Activated CD4-positive, alpha-beta memory T cell treated with anti-CD3 and anti-CD28 coated beads for 36 hours (primary cell): ENCODE measurements at regions not wholly inside any gene's neighbourhood (a gene's known extent, or its start where the extent isn't known, plus 50 kb on each side); places are given as distances from the start of the nearest gene placed in this dataset.

Experiments used
- CTCF ChIA-PET: fragments of 350-600 bp; sonication (Branson Sonifier 250); formaldehyde crosslinking; loops from one replicate; lab custom pipeline; 2021; ENCODE audit warnings: antibody characterized with exemption, inconsistent platforms; lab: Charles Lee
- POLR2A ChIA-PET: fragments of 350-600 bp; sonication (Branson Sonifier 250); formaldehyde crosslinking; loops from one replicate; lab custom pipeline; 2021; ENCODE audit warnings: antibody characterized with exemption; lab: Charles Lee
- DNase-seq: peaks from one replicate; pipeline ENCODE4 v3.0.0-alpha.2; 2020
- H3K27ac Mint-ChIP-seq: one replicate; pipeline ENCODE4 v1.8.0; 2021; ENCODE audit warnings: mixed read lengths
- H3K27me3 Mint-ChIP-seq: one replicate; pipeline ENCODE4 v1.8.0; 2021; ENCODE audit warnings: mixed read lengths
- H3K36me3 Mint-ChIP-seq: one replicate; pipeline ENCODE4 v1.8.0; 2021; ENCODE audit warnings: mixed read lengths
- H3K4me1 Mint-ChIP-seq: one replicate; pipeline ENCODE4 v1.8.0; 2021; ENCODE audit warnings: low read depth, mixed read lengths
- H3K4me3 Mint-ChIP-seq: one replicate; pipeline ENCODE4 v1.8.0; 2021; ENCODE audit warnings: mild to moderate bottlenecking, mixed read lengths
- H3K9me3 Mint-ChIP-seq: one replicate; pipeline ENCODE4 v1.8.0; 2021; ENCODE audit warnings: mixed read lengths
- intact Hi-C: fragments of 100-400 bp; cut with micrococcal nuclease; formaldehyde crosslinking; loops from one replicate; pipeline ENCODE4 v1.15.1; 2023

GRCh38 chr3:148604270-148605085, 93.2 kb upstream of the AGTR1 start:
- H3K4me3 Mint-ChIP-seq, result no peak overlapping the region
- POLR2A ChIA-PET, result no interaction called here
- intact Hi-C loops, result no loop called here
- CTCF ChIA-PET, result no interaction called here
- no peak overlapping the region for H3K27ac Mint-ChIP-seq
- H3K27me3 Mint-ChIP-seq, result no peaks in the 10 kb centered on the region
- H3K4me1 Mint-ChIP-seq, result no peaks in the 10 kb centered on the region
- H3K9me3 Mint-ChIP-seq, result peaks cover 4% of the 10 kb centered on the region
- no peak for DNase-seq
- H3K36me3 Mint-ChIP-seq, result no peaks in the 10 kb centered on the region

GRCh38 chr3:148605521-148605920, 92.2 kb upstream of the AGTR1 start:
- H3K4me1 Mint-ChIP-seq, result no peaks in the 10 kb centered on the region
- intact Hi-C loops, result no loop called here
- no peak overlapping the region for H3K27ac Mint-ChIP-seq
- no peaks in the 10 kb centered on the region for H3K36me3 Mint-ChIP-seq
- DNase-seq, result no peak
- peaks cover 4% of the 10 kb centered on the region for H3K9me3 Mint-ChIP-seq
- H3K4me3 Mint-ChIP-seq, result no peak overlapping the region
- no peaks in the 10 kb centered on the region for H3K27me3 Mint-ChIP-seq
- ChIA-PET POLR2A (no interaction called here), CTCF (interaction anchor here (0.9 kb wide), 1 partner anchor 13 kb away, joined by 3 read pairs; no protein-coding TSS in a partner anchor)

DNA sequence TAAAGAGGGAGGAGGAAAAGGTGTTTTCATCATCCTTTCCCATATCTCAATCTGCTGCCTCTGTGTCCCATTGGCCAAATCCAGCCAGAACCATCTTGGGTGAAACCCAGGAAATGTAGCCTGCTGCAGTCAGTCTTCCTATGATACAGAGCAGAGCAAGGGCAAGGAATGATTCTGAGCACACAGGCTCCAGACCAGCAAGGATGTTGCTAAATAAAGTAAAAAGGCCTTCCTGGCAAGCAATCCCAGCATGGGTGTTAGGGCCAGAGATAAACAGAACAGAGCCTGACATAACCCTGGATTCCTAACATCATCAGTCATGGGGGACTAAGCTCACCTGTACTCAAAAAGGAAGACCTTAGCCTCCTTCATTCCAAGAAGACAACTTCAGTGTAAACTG, 90.7 kb upstream of the AGTR1 start:
- ChIA-PET CTCF (no interaction called here), POLR2A (no interaction called here)
- H3K9me3 Mint-ChIP-seq, result peaks cover 4% of the 10 kb centered on the region
- H3K36me3 Mint-ChIP-seq, result no peaks in the 10 kb centered on the region
- intact Hi-C loops, result no loop called here
- H3K4me3 Mint-ChIP-seq, result no peak overlapping the region
- H3K27me3 Mint-ChIP-seq, result no peaks in the 10 kb centered on the region
- no peaks in the 10 kb centered on the region for H3K4me1 Mint-ChIP-seq
- H3K27ac Mint-ChIP-seq, result no peak overlapping the region
- DNase-seq, result no peak

- no peak for DNase-seq
- intact Hi-C loops, result no loop called here
- H3K36me3 Mint-ChIP-seq, result no peaks in the 10 kb centered on the region
- peaks cover 4% of the 10 kb centered on the region for H3K9me3 Mint-ChIP-seq
- no peaks in the 10 kb centered on the region for H3K27me3 Mint-ChIP-seq
- no peak overlapping the region for H3K27ac Mint-ChIP-seq
- POLR2A ChIA-PET, result no interaction called here
- H3K4me3 Mint-ChIP-seq, result no peak overlapping the region
- H3K4me1 Mint-ChIP-seq, result no peaks in the 10 kb centered on the region
- CTCF ChIA-PET, result no interaction called here
Measured at GRCh38 chr3:148607491-148607890, 90.2 kb upstream of the AGTR1 start.

GRCh38 chr3:148612278-148612677, 85.4 kb upstream of the AGTR1 start:
- H3K4me1 Mint-ChIP-seq, result no peaks in the 10 kb centered on the region
- H3K4me3 Mint-ChIP-seq, result no peak overlapping the region
- no peaks in the 10 kb centered on the region for H3K36me3 Mint-ChIP-seq
- H3K27me3 Mint-ChIP-seq, result no peaks in the 10 kb centered on the region
- ChIA-PET POLR2A (no interaction called here), CTCF (no interaction called here)
- H3K9me3 Mint-ChIP-seq, result peaks cover 4% of the 10 kb centered on the region
- H3K27ac Mint-ChIP-seq, result no peak overlapping the region
- no peak for DNase-seq
- intact Hi-C loops, result no loop called here

DNA sequence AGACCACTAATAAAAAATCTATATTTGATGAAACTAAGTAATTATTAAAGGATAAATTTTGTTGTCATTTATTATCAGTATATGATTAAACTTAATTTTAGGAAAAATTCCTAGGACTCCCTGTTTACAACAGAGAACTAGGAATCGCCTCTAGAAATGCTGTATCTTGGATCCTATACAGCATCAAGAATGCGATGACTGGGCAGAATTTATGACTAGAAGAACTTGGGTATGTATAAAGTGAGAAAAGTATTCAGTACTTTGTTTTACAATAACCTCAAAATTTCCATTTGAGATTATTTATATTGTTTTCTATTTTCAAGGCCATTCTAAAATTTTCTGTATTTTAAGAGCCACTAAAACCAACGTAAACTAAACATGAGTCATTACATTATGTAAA, 82.3 kb upstream of the AGTR1 start:
- Mint-ChIP-seq H3K36me3 (no peaks in the 10 kb centered on the region), H3K9me3 (no peaks in the 10 kb centered on the region), H3K4me3 (no peak overlapping the region), H3K27ac (no peak overlapping the region), H3K4me1 (no peaks in the 10 kb centered on the region), H3K27me3 (no peaks in the 10 kb centered on the region)
- intact Hi-C loops, result no loop called here
- POLR2A ChIA-PET, result no interaction called here
- DNase-seq, result no peak
- CTCF ChIA-PET, result no interaction called here

- CTCF ChIA-PET, result no interaction called here
- no peaks in the 10 kb centered on the region for H3K36me3 Mint-ChIP-seq
- peaks cover 9% of the 10 kb centered on the region for H3K9me3 Mint-ChIP-seq
- no peak overlapping the region for H3K27ac Mint-ChIP-seq
- POLR2A ChIA-PET, result no interaction called here
- no peaks in the 10 kb centered on the region for H3K27me3 Mint-ChIP-seq
- no peak overlapping the region for H3K4me3 Mint-ChIP-seq
- DNase-seq, result no peak
- H3K4me1 Mint-ChIP-seq, result no peaks in the 10 kb centered on the region
- intact Hi-C loops, result no loop called here
Measured at GRCh38 chr3:148625095-148625736, 72.5 kb upstream of the AGTR1 start.

DNA sequence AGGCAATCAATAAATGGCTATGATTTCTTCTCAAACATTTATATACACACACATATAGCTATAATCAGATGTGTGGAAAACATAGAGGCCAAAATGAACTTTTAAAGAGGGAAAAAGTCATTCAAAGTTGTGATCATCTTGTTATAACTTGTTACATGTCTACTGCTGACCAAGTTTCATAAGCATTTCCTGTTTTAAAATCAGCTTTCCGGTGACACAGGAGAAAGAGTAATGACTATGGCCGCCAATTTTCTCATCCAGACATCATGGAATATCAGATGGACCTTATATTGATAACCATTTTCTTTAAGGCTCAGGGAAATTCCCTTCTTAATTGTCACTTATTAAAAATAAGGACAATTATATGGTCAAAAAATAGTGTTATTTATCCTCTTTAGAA, 71.7 kb upstream of the AGTR1 start:
- peaks cover 13% of the 10 kb centered on the region for H3K9me3 Mint-ChIP-seq
- no peaks in the 10 kb centered on the region for H3K4me1 Mint-ChIP-seq
- POLR2A ChIA-PET, result no interaction called here
- no peak for DNase-seq
- intact Hi-C loops, result no loop called here
- H3K36me3 Mint-ChIP-seq, result no peaks in the 10 kb centered on the region
- H3K27ac Mint-ChIP-seq, result no peak overlapping the region
- H3K4me3 Mint-ChIP-seq, result no peak overlapping the region
- CTCF ChIA-PET, result no interaction called here
- H3K27me3 Mint-ChIP-seq, result no peaks in the 10 kb centered on the region

DNA sequence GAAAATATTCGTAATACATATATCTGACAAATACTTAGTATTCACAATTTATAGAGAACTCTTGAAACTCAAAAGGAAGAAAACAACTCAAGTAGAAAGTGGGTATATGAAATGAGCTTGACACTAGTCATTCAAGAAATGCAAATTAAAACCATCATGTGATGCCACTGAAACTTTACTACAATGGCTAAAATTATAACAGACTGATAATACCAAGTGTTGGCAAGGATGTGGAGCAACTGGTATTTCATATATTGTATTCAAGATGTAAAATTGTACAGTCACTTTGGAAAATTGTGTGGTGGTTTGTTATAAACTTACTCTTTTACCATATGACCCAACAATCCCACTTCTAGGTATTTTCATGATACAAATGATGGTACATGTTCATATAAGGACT, 68.7 kb upstream of the AGTR1 start:
- H3K27me3 Mint-ChIP-seq, result no peaks in the 10 kb centered on the region
- H3K4me1 Mint-ChIP-seq, result no peaks in the 10 kb centered on the region
- CTCF ChIA-PET, result no interaction called here
- intact Hi-C loops, result no loop called here
- DNase-seq, result no peak
- POLR2A ChIA-PET, result no interaction called here
- H3K9me3 Mint-ChIP-seq, result peaks cover 22% of the 10 kb centered on the region
- no peaks in the 10 kb centered on the region for H3K36me3 Mint-ChIP-seq
- H3K27ac Mint-ChIP-seq, result no peak overlapping the region
- no peak overlapping the region for H3K4me3 Mint-ChIP-seq

DNA sequence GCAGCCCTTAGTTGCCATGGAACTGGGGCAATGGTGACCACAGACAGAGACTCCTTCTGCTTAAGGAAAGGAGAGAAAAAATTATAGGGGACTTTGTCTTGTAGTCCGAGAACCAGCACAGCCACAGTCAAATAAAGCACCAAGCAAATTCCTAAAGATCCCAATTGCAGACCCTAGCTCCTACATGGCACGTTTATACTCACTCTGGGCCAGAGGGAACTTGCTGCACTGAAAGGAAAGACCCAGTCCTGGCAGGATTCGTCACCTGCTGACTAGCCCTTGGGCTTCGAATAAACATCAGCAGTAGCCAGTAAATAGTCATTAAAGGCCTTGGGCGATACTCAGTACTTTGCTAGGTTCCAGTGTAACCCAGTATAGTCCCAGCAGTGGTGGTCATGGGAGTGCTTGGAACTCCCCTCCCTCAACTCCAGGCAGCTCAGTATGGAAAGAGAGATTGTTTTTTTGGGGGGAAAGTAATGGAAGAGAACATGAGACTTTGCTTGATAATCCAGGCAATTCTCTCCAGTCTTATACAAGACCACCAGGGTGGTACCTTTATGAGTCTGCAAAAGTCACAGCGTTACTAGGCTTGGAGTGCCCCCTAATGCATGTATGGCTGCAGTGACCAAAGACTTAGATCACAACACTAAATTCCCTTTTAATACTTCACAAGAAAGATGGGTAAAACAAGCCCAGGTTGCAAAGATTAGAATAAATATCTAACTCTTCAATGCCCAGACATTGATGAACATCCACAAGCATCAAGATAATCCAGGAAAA, 66.4 kb upstream of the AGTR1 start:
- POLR2A ChIA-PET, result no interaction called here
- Mint-ChIP-seq H3K27ac (no peak overlapping the region), H3K4me1 (no peaks in the 10 kb centered on the region), H3K27me3 (no peaks in the 10 kb centered on the region), H3K9me3 (peaks cover 22% of the 10 kb centered on the region), H3K4me3 (no peak overlapping the region), H3K36me3 (no peaks in the 10 kb centered on the region)
- intact Hi-C loops, result no loop called here
- CTCF ChIA-PET, result no interaction called here
- no peak for DNase-seq

DNA sequence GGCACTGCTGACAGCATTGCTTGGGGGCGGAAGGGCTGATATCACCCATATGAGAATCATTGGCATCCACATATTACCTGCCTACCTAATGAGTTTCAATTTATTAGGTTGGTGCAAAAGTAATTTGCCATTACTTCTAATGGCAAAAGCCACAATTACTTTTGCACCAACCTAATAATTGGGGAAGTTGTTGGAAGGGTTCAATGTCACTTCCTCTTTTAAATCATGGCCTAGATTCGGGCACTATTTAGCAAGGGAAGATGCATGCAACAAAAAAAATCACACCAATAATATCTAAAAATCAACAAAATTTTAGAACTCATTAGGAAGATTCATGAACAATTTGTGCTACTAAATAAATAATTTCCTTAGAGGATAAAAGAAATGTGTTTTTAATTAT, 56.0 kb upstream of the AGTR1 start:
- DNase-seq, result no peak
- intact Hi-C loops, result no loop called here
- Mint-ChIP-seq H3K9me3 (peaks cover 3% of the 10 kb centered on the region), H3K4me3 (no peak overlapping the region), H3K27me3 (no peaks in the 10 kb centered on the region), H3K36me3 (no peaks in the 10 kb centered on the region), H3K27ac (no peak overlapping the region), H3K4me1 (no peaks in the 10 kb centered on the region)
- POLR2A ChIA-PET, result no interaction called here
- CTCF ChIA-PET, result no interaction called here

- Mint-ChIP-seq H3K9me3 (peaks cover 3% of the 10 kb centered on the region), H3K27ac (no peak overlapping the region), H3K36me3 (no peaks in the 10 kb centered on the region), H3K27me3 (no peaks in the 10 kb centered on the region), H3K4me1 (no peaks in the 10 kb centered on the region), H3K4me3 (no peak overlapping the region)
- POLR2A ChIA-PET, result no interaction called here
- intact Hi-C loops, result no loop called here
- no peak for DNase-seq
- CTCF ChIA-PET, result no interaction called here
Measured at GRCh38 chr3:148642214-148642613, 55.5 kb upstream of the AGTR1 start.
